LNCaP clone FGC (cell line): ENCODE measurements at regions not wholly inside any gene's neighbourhood (a gene's known extent, or its start where the extent isn't known, plus 50 kb on each side); places are given as distances from the start of the nearest gene placed in this dataset.

ENCODE experiments used
- DNase-seq: peaks from one replicate; pipeline ENCODE4 v3.0.0-alpha.2; 2011; ENCODE audit warnings: low read depth
- H3K4me3 ChIP-seq: 2 replicates; pipeline ENCODE4 v1.5.1; 2011; ENCODE audit warnings: mild to moderate bottlenecking, low read depth, low read length, control low read depth
- CTCF ChIP-seq: IDR thresholded peaks from 2 replicates; pipeline ENCODE4 v1.5.1; 2012; ENCODE audit warnings: mild to moderate bottlenecking; ENCODE audit not compliant: control insufficient read depth, insufficient read depth; ENCODE audit errors: extremely low read depth

- DNase-seq, result no peak
- no peak overlapping the region for H3K4me3 ChIP-seq
- no peak for TF ChIP-seq CTCF
Measured at GRCh38 chr2:119065146-119065545, 93.4 kb downstream of the C1QL2 start.

GRCh38 chr2:119064567-119064966 lies 94.0 kb downstream of the C1QL2 start:
- DNase-seq, result no peak
- H3K4me3 ChIP-seq, result no peak overlapping the region
- no peak for TF ChIP-seq CTCF

GRCh38 chr2:119063177-119063576 lies 95.4 kb downstream of the C1QL2 start:
- no peak overlapping the region for H3K4me3 ChIP-seq
- no peak for TF ChIP-seq CTCF
- no peak for DNase-seq

- no peak for DNase-seq
- no peak for TF ChIP-seq CTCF
- no peak overlapping the region for H3K4me3 ChIP-seq
Measured at GRCh38 chr2:119062652-119063051, 95.9 kb downstream of the C1QL2 start.

GRCh38 chr2:119062179-119062578 lies 96.4 kb downstream of the C1QL2 start:
- TF ChIP-seq CTCF, result no peak
- DNase-seq, result no peak
- no peak overlapping the region for H3K4me3 ChIP-seq

GRCh38 chr2:119059940-119060339 lies 98.6 kb downstream of the C1QL2 start:
- no peak for DNase-seq
- H3K4me3 ChIP-seq, result no peak overlapping the region
- TF ChIP-seq CTCF, result no peak

- no peak for DNase-seq
- TF ChIP-seq CTCF, result no peak
- H3K4me3 ChIP-seq, result no peak overlapping the region
Measured at GRCh38 chr2:119059287-119059686, 99.3 kb downstream of the C1QL2 start.
